HG02798 (cell line): ENCODE measurements at regions not wholly inside any gene's neighbourhood (a gene's known extent, or its start where the extent isn't known, plus 50 kb on each side); places are given as distances from the start of the nearest gene placed in this dataset.

Experiments
- ATAC-seq: cut with Tn5 transposase; IDR thresholded peaks from one replicate; pipeline ENCODE4 v1.9.1; 2021; ENCODE audit warnings: mild to moderate bottlenecking; ENCODE audit not compliant: unreplicated experiment, poor library complexity

DNA sequence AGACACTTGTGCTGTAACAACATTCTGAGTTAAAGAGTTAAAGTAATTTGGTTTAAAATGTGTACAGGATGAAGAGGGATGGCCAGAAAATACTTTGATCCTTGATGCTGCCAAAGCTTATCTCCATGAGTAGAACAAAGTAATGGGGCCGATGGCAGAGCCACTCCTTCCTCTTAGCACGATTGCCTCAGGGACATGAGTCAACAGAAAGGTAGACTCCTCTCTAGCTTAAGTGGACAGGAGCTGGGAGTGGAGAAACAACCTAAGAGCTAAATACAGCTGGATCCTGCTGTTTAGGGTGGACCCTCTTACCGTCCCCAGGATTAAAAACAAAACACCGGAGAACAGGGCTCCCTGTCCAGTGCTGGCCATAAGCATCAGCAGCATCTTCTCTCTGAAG, 267.3 kb downstream of the IRX1 start:
- no peak for ATAC-seq

DNA sequence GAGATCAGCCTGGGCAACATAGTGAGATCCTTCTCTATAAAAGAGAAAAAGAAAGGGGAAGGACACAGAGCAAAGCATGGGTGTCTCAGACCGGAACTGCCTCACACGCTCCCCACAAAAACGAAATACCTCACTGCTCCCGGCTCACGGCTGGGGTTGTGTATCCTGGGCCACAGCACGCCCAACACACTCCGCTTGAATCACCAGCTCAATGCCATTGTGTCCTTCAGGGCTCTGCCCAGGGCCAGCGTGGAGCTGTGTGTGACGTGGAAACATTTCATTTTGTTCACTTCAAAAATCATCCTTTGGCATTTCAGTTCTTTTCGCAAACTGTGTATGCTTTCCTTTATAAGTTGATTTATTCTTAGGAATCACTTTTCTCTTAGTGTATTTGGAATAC, 279.5 kb downstream of the IRX1 start:
- no peak for ATAC-seq

DNA sequence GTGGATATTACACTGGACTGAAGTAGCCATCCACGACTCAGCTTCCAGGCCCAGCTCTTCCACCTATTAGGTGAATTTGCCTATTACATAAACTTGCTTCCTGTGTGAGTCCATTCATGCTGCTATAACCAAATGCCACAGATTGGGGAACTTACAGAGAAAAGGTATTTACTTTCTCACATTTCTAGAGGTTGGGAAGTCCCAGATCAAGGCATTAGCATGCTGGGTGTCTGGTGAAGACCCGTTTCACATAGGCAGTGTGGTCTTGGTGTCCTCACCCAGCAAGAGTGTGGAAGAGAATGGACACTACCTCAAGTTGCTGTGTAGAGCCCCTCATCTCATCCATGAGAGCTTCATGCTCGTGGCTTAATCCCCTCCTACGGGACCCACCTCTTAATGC, 282.6 kb downstream of the IRX1 start:
- ATAC-seq = no peak

DNA sequence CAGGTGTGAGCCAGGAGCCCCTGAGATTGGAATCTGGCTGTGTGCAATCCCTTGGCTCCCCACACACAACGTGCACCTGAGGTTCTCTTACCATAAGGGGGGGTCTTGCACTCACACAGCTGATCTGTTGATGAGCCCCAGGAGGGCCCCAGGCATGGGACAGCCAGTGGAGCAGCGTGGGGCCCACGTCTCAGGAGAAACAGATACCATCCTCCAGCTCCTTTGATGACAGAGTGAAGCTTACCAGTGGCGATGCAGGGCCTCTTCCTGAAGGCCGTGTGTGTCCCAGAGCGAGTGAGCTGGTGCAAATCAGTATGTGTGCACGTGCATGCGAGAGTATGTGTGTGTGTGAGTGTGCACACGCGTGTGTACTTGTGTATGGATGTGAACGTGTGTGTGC, 287.4 kb downstream of the IRX1 start:
- ATAC-seq = no peak

DNA sequence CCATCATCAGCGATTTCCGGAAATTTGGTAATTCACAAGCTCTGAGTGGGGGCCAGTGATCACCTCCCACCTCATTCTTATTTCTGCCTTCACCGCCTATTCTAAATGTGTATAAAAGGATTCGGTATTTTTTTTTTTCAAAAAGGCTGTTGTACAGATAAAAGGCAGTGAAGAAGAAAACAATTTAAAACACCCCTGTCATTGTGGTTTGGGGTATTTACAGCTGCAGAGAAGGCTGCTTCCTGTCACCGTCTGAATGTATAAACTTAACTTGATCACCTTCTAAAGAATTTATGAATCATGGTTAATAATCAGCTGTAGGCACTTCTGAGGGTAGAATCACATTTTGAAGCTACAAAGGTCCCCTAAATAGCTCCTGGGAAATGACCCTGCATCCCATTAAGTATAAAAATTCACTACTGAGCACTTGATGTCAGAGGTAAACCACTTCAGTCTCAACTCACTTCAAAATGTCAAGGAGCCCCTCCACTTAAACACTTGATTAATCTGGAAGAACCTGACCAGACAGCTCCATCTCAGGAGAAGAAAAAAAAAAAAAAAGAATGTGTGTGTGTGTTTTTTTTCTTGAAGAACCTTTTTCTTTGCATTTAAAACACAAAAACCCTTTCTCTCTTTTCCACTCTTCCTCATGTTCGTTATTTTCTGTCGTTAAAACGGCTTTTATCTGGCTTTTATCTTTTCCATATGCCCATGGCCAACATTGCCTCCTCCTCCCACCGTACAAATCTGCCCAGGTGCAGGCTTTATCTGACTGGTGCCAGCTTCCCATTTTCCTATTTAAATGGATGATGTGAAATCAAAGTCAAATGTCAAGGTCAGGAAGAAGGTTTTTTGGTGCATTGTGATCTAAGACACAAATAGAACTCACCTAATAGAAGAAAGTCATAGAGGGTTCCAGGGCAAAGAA, 291.2 kb downstream of the IRX1 start:
- no peak for ATAC-seq

DNA sequence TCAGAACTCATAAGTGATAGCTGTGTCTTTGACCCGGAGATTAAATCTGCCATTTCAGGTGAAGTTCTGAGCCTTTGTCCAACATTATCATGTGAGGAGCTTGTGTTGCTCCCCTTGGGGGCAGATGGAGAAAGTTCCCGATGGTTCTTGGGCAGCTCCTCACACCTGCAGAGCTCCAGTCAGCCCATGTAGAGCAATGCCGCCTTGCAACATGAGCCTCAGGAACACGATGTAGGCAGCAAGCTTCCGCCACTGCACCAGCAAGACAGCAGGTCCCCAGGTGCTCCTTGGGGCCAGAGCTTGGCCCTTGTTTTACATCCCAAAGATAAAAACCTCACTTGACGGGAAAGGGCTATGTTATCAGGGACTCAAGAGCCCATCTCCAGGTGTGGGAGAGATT, 292.7 kb downstream of the IRX1 start:
- ATAC-seq = no peak

DNA sequence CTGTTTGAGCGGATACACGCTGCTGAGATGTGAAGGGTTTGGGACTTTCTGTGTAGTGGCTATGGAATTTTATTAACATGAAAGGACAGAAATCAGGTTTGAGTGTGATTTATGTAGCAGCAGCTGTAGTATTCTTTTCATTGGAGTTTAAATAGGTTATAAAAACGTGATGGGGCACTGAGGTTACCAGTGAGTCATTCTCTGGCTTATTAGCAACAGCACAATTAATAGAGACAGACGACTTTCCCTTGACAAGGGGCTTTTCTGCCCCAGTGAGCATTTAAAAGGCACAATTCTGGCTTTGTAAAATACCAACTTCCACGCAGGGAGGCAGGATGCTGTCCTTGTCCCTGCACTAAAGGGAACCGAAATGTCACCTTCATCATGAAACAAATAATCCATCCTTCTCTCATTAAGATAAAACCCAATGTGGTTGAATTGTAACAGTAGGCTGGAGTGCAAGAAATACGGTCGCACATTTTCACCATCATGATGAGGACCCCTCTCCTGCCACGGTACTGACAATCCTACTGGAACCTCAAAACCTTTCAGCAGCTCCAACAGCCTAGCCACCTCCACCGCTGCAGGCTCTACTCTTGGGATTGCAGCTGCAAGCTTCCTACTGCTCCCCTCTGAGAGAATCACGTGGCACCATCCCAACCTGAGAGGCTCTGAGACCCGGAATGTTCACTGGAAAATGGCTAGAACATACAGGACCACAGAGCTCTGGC, 293.9 kb downstream of the IRX1 start:
- ATAC-seq = no peak

DNA sequence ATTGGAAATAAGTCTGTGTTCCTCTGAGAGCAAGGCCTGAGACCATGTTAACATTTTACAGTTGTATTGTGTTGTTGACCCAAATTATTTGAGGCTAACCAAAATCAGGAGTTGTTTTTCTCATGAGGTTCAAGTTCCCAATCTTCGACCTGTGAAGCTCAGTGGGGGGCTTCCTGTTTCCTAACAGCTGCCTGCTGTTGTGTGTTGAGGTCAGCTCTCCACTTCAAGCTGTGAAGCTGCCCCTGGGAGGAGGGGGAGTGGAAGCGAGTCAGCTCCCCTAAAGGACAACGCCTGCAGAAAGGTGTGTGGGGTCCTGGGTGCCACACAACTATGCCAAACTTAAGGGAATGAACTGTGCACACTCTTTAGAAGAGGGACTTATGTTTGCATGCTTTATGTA, 295.5 kb downstream of the IRX1 start:
- ATAC-seq = no peak

DNA sequence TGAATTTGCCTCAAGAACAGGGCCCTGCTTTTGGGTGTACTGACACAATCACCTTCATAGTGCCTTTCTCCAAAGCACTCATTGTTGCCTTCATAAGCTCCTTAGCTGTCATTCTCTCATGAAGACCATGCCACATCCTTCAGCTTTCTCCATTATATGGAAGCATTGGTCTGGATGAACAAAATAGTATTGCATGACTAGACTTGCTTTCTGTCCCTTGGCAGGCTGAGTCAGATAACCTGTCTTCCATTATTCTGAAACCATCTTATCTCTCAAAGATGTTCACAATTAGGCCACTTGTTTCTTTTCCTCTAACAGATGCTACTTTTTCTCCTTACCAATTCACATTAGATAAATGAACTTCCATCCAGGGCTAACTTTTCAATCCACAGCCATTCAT, 297.9 kb downstream of the IRX1 start:
- no peak for ATAC-seq

DNA sequence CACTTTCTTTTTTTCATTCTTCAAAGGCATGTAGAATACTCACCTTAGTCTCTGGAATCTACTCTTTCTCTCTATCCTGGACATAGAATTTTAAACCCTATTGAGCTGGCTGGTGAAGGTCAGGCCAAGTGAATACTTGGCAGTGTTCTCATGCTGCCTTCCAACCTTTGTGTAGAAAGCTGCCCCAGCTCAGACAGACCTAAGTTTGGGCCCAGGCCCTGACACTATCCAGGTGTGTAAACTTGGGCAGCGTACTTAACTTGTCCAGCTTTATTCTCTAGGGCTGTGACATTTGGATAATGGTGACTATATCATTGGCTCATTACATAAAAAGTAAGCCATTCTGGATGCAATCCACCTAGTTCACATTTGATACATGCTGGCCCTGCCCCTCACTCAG, 298.3 kb downstream of the IRX1 start:
- no peak for ATAC-seq

DNA sequence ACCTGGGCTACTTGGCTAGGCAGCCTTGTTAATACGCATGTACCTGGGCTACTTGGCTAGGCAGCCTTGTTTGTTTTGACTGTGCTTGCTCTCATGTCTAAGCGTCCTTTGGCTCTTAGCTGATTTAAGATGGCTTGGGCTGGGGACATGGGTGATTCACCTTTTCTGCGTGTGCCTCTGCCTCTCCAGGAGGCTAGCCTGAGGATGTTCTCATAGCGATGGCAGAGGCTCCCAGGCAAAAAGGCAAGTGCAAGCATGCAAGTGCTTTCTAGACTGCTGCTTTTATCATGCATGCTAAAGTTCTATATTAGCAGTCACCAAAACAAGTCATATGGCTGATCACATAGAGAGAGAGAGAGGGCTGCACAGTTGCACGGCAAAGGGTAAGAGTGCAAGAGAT, 300.5 kb downstream of the IRX1 start:
- ATAC-seq = no peak

DNA sequence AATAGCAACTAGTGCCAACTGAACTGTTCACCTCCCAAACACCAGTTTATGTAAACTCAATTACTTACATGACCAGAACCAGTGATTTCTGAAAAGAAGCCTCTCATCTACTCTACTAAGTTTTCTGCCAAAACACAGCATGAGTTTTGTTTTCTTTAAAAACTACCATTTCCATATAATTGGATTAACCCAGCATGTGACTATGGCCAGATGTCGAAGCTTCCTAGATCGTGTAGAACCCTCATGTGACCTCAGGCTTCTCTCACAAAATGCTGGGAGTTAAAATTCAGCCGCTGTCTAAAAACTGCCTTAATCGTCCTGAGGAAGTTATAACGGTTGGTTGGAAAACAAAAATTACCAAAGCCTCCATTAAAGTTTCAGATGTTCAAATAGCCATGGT, 303.5 kb downstream of the IRX1 start:
- no peak for ATAC-seq

DNA sequence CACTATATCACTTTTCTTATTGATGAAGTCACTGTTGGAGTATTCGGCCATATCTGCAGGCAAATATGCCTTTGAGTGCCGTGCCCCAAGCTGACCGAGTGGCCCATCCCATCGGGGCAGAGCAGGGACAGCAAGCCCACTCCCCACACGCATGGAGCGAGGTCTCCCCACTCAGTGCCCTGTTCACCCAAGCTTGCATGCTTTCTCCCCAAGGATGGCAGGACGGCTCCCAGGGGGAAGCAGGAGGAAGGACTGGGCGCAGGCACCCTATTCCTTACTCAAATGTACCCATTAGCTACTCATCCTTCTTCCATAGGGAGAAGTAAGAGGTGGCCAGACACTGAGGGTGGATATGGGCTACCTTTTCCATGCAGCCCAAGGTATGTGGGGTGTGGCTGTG, 309.0 kb downstream of the IRX1 start:
- no peak for ATAC-seq

DNA sequence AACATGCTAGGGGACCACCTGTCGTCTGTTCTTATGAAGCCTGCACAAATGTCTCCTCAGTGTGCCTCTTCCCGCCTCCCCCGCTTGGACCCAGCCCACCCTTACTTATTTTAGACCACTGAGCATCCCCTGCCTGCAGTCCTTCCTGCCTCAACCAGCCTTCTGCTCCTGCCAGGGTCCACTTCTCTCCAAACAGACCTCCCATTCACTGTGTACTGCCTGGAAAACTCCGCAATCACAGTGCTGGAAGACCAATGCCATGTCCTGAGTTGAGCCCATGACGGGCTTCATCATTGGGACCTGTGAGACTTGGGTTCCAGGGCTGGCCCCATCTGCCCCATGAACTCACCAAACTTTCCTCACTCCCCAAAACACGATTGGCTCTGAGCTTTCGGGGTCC, 309.4 kb downstream of the IRX1 start:
- ATAC-seq = no peak

DNA sequence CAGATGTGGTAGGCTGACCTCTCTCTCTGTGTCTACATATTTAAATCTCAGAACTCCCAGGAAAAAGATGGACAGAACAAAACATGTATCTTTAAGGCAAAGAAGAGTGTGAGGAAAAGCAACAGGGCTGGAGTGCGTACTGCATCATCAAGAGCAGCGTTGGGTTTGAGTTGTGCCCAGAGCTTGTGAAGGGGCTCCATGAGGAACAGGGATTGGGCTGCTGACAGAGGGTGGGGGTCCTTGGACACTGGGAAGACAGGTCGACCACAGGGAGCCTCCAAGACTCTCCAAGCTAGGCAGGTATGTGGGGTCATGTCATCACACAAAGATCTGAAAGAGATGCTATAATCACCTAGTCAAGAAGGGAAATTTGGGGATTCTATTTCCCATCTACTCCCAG, 309.9 kb downstream of the IRX1 start:
- ATAC-seq = no peak

DNA sequence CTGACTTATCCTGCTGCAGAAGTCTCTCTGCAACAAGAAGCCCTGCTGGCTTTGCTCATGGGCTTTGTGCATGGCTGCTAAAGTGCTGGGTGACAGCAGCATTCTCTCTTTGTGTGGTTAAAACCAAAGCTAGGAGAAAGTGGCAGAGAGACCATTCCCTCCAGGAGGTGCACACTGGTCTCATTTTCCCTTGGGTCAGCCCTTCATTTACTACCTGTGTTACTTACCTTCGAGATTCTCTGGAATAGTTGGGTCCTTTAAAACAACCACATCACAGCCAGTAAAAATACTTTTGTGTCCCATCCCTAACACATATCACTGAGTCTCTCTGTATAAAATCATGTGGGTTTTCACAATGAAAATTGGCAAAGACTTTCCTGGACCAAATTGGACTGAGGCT, 315.5 kb downstream of the IRX1 start:
- no peak for ATAC-seq

DNA sequence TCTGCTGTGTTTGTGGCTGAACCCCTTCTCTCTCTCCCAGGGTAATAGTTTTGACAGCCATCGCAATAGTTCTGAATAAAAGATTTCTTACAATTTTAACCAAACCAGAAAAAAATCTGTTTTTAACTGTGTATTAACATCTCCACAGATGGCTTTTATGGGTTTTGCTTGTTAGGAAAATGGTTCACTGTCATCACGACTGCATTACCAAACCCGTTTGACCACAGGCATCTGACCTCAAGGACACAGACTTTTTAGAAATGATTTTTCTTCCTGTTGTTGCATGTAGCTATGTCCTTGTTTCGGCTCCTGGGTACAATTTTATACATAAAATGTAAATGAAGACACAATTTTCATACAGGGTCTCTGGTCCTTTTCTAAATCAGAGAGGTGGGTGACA, 316.1 kb downstream of the IRX1 start:
- no peak for ATAC-seq

DNA sequence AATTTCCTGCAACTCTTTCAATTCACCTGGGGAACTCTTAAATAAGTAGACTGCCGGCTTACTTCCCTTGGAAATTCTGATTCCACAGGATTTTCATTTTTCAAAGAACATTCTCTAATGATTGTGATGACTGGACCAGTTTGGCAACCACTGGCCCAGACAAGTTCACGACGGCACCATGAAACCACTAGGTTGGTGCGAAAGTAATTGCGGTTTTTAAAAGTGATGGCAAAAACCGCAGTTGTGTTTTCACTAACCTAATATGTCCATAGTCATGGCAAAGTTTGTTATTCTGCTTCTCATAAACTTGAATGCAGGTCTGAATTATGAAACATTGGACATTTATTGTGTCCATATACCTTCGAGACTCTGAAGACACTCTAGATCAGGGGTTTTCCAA, 317.2 kb downstream of the IRX1 start:
- no peak for ATAC-seq

DNA sequence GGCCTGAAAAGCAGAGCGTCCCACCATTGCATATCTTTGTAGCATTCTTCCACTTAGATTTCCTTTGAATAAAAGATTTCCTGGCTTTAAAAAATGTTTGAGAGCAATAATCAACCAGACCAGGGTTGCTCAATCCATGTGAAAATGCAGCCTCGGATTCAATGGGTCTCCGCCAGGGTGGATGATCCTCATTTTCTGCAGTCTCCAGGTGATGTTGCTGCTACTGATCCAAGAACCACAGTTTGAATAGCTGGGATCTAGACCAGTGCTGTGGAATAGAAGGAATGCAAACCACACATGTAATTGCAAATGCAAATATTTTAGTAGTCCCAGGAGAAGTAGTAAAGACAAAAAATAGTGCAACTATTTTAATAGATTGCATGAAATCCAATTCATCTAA, 317.6 kb downstream of the IRX1 start:
- ATAC-seq = no peak

DNA sequence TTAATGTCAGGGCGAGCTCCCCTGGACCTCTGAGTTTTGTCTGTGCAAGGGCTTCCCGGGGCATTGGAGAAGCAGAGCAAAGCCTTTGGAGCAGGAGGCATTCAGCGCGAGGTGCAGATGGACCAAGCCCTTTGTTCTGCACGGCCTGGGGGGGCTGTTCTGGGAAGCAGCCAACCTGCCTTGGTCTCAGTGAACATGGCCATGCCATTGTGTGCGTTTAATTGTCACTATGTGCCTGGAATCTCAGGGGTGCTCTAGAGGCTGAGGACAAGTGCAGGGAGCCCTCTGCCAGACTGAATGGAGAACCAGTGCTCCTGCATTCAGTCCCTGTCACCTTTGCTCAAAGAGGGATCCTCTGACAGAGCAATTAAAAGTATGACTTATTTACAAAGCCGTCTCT, 329.4 kb downstream of the IRX1 start:
- no peak for ATAC-seq

DNA sequence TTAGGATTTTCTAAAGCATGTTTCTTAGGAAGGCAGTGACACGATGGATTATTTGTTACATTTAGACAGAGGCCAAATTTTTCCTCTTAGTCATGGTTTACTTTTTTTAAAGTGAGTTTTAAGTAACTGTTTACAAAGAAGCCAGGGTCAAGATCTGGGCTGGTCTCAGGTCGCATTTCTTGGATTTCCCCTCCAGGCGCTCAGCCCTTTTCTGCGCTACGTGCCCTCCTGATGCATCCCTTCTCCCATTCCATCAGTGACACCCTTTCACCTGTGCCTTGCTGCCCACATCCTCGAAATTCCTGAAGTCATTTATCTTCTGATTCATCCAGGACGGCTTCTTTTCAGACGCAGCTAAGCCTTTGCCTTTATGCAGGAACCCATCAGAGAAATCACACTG, 330.3 kb downstream of the IRX1 start:
- no peak for ATAC-seq

DNA sequence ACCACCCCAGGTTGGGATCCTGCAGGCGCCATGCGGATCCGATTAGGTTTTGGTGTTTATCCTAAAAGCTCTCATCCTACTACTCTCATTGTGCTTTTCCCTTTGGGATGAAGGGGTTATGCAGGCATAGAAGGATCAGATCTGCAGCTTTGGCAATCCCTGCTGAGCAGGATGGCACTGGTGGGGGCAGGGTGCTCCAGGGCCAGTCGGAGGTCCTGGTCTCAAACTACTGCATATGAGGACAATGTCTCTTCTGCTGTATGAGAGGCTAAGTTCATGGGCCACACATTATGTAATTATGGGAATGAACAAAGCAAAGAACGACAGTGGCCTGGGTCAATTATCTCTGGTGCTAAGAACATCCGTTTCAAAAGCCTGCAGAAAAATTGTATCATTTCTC, 334.2 kb downstream of the IRX1 start:
- ATAC-seq = no peak
